DLD1 (cell line): ENCODE measurements at regions not wholly inside any gene's neighbourhood (a gene's known extent, or its start where the extent isn't known, plus 50 kb on each side); places are given as distances from the start of the nearest gene placed in this dataset.

Experiments
- in situ Hi-C: cut with HindIII; loops from 2 replicates; pipeline ENCODE4 v1.10.0; 2017; ENCODE audit warnings: low sequenced_read_pairs

DNA sequence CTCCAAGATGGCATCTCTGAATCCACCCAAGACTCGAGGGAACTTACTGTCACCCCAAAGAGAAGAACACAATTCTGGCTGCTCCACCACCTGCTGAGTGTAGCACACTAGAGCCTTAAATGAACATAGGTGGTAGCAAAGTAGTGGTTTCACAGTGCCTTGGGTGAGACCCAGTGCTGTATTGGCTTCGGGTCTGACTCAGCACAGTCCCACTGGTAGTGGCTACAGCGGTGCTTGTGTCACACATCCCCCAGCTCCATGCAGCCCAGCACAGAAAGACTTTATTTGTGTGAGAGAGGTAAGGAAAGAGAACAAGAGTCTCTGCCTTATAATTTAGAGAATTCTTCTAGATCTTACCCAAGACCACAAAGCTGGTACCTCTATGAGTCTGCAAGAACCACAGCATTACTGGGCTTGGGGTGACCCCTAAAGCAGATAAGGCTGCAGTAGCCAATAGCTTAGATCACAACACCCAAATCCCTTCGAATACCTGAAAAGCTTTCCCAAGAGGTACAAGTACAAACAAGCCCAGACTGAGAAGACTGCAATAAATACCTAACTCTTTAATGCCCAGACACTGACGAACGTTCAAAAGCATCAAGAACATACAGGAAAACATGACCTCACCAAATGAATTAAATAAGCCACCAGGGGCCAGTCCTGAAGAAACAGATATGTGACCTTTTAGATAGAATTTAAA is 83.3 kb upstream of the SLC38A4 start:
- in situ Hi-C loops: no loop called here

DNA sequence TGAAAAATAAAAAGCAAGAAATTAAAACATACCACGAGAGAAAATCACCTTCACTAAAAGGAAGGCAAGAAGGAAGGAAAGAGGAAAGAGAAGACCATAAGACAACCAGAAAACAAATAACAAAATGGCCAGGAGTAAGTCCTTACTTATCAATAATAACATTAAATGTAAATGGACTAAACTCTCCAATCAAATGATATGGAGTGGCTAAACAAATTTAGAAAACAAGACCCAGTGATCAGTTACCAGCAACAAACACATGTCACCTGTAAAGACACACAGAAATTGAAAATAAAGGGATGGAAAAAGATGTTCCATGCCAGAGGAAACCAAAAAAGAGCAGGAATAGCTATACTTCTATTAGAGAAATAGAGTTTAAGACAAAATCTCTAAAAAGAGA is 85.0 kb upstream of the SLC38A4 start:
- in situ Hi-C loops: no loop called here

DNA sequence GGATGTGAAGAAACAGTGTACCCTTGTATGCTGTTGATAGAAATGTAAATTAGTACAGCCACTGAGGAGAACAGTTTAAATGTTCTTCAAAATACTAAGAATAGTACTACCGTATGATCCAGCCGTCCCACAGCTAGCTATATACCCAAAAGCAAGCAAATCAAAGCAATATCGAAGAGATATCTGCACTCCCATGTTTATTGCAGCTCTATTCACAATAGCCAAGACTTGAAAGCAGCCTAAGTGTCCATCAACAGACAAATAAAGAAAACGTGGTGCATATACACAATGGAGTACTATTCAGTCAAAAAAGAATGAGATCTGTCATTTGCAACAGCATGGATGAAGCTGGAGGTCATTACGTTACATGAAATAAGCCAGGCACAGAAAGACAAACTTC is 88.5 kb upstream of the SLC38A4 start:
- in situ Hi-C loops: no loop called here

DNA sequence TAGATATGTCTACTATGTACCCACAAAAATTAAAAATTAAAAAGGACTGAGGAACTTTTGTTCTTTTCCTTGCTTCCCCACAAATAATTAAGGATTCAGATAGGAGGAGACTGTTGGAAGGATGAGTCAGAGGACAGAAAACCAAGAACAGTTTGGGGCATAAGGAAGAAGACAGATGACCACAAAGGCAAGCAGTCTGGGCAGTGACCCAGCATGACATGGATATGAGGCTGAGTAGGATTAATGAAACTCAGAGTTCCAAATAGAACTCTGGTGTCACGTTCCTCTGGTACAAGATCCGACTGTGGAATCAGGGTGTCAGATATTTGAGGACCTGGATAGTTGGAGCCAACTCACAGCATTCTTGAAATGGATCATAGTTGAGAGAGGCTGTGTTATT is 89.3 kb upstream of the SLC38A4 start:
- in situ Hi-C loops: no loop called here

DNA sequence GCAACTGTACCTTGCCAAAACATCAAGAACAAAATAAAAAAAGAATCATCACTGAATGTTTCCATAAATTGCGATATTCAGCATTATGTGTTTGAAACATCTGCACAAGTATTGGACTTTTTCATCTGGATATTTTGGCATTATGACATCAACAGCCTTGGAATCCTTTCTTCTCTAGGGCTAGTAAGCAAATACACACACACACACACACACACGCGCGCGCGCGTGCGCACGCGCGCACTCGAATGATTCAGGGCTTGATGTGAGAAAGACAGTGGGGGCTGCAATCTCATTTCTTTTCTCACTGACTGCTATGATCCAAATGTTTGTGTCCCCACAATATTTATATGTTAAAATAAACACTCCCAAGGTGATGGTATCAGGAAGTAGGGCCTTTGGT is 90.0 kb upstream of the SLC38A4 start:
- in situ Hi-C loops: no loop called here

DNA sequence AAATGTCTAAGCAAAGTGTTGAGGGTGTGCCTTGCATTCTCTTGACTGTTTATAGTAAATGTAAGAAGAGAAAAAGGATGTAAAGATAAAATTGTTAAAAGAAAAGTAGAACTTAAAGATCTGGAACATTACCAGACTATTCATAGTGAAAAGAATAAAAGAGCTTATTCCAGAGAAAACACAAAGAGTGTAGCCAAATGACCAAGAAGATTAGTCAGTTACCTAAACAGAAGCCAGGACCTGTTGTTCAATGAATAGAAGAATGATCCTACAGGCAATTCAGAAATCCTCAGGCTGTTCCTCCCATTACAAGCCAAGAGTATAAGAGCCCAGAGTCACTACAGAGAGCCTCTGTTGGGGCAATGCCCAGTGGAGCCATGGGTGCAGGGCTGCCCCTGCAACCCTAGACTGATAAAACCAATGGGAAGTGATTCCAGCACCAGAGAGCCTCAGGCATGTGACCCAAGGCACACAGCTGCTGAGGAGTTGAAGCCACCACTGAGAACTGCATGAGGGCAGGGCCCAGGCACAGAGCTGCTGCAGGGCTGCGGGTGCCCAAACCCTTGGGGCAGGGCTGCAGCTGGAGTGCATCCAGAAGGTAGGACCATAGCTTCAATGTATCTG is 91.1 kb upstream of the SLC38A4 start:
- in situ Hi-C loops: no loop called here

DNA sequence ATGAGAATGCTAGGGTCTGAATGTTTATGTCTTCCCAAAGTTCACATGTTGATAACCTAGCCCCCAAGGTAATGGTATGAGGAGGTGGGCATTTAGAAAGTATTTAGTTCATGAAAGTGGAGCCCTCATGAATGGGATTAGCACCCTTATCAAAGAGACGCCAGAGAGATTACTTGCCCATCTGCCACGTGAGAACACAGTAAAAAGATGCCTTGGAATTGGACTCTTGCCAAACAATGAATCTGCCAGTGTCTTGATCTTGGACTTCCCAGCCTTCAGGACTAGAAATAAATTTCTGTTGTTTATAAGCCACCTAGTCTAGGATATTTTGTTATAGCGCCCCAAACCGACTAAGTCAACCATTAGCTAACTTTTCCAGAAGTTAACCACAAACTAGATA is 92.0 kb upstream of the SLC38A4 start:
- in situ Hi-C loops: no loop called here

DNA sequence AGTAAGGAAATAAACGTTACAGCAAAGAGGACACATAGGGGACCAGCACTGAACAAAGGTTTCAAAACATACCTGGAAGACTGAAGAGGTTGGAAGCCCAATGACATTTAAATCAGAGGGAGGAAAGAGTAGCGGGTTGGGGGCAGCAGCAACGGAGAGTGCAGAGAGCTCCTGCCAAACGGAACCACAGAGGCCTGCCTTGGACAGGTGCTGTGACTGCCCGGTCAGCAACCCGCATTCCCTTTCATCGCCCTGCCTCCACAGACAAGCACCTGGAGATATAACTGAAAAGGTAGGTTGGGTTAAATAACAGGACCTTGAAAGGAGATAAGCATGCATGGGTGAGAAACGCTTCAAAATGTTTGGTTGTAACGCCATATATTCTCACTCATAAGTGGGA is 92.8 kb upstream of the SLC38A4 start:
- in situ Hi-C loops: no loop called here

DNA sequence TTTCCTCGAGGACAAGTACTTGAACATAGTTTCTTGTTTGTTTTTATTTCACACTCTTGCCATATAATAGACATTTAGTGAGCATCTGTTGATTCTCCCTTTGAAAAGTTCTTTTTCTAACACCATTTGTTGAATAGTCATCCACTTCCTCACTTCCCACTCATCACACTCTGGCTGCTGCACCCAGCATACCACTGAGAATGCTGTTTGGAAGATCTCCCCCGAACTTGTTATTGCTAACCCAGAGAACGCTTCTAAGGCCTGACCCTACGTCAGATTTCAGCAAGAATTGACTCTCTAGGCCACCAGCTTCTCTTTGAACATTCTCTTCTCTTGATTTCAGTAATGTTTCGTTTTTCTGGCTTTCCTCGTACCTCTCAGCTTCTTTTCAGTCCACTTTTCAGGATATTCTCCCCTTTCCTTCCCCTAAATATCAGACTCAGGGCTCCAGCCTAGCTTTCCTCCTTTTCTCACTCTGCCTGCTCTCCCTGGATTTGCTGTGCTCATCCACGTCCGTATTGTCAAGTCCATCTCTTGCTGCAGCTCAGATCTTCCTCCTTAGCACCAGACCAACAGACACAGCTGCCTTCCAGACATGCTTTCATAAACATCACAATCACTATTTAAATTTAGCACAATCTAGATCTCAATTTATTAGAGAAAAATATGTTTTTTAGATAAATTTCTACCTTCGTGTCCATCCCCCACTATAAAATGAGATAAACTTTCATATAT is 94.0 kb upstream of the SLC38A4 start:
- in situ Hi-C loops: no loop called here

DNA sequence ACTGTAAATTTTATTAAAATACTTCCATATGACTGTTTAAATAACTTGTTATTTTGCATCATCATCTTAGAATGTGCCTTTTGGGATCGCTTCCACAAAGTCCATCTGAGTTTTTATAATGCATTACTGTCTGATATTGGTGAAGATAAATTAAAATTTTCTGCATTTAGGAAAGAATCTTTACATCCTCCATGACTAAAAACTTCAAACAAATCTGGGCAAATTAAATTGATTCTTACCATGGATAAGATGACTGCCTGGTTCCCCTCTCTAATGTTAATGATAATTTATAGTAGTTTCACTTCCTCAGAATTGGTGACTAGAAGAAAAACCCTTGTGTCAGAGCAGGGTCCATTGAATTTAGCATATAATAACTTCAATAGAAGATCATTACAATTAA is 94.7 kb upstream of the SLC38A4 start:
- in situ Hi-C loops: no loop called here

DNA sequence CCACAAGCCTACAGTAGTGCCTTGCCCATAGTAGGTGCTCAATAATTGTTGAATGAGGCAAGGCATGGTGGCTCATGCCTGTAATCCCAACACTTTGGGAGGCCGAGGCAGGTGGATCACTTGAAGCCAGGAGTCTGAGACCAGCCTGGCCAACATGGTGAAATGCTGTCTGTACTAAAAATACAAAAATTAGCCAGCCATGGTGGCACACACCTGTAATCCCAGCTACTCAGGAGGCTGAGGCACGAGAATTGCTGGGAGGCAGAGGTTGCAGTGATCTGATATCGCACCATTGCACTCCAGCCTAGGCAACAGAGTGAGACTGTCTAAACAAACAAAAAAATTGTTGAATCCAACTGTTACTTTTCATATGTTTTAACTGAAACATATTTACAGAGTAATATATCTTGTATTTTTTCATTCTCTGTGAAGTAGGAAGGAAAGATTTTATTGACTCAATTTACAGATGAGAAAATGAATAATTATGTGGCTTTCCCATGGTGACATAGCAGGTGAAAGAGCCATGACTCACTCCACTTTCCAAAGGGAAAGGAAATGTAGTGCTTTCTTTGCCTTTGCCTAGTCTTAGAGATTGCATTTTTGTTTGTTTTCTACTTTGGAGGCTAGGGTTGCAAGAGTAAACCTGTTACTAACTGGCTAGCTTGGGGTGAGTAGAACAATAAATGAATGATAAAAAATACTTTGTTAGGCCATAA is 95.4 kb upstream of the SLC38A4 start:
- in situ Hi-C loops: no loop called here

DNA sequence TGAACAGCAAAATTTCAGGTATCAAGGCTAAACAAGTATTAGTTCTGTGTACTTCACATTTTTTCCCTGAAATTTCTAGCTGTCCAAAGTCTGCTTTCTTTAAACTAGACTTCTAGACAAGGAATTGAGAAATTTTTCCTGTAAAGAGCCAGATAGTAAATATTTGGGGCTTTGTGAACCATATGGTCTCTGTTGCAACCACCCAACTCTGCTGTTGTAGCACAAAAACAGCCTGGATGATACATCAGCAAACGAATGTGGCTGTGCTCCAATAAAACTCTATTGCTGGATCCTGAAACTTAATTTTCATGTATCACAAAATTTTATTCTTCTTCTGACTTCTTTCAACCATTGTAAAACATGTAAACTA is 96.0 kb upstream of the SLC38A4 start:
- in situ Hi-C loops: no loop called here

DNA sequence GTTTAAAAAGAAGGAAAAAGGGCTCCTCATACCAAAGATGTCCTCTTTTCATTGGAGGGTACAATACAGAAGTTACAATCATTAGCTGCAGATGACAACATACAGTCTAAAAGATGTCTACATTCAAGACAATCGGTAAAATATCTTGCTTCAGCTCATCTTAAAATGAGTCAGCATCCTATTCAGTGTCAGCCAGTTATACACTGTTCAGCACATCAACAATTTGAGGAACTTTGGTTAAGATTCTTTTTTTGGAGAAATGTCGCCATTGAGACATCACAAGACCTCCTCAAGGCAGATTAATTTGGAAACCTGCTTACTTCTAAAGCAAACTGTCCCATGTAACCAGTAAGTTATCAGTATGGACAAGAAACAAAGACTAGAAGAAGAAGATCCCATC is 100.7 kb upstream of the SLC38A4 start:
- in situ Hi-C loops: no loop called here

DNA sequence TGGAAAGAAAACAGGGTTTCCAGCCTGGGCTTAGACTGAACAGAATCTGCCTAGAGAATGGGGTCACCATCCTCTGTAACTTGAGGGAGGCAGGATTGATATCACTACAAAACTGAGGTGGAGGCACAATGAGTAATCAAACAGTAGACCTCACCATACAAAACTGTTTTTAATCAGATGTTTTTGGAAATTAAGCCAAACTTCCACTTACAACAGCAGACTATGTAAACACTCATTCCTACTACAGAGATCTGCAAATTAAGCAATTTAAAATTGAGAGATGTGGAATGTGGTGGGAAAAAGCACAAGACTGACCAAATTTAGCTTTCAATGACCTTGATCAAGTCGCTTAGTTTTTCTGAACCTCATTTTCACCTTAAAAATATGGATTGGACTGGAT is 104.3 kb upstream of the SLC38A4 start:
- in situ Hi-C loops: no loop called here

DNA sequence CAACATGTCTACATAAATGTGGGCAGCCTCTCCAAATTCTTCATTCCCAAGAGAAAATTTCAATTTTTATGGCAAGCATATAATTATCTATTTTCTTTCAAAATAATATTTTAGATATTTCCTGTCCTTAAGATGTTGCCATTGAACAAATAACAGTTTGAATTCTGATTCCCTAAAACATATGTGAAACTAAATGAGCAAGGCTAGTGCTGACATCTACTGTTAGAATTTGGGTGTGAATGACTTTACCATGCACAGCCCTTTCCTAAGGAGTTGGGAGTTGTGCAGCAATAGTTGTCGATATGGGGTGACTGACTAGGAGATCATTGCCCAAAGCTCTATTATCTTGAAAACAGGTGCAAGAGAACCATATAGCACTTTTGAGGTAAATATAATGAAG is 108.2 kb upstream of the SLC38A4 start:
- in situ Hi-C loops: no loop called here

DNA sequence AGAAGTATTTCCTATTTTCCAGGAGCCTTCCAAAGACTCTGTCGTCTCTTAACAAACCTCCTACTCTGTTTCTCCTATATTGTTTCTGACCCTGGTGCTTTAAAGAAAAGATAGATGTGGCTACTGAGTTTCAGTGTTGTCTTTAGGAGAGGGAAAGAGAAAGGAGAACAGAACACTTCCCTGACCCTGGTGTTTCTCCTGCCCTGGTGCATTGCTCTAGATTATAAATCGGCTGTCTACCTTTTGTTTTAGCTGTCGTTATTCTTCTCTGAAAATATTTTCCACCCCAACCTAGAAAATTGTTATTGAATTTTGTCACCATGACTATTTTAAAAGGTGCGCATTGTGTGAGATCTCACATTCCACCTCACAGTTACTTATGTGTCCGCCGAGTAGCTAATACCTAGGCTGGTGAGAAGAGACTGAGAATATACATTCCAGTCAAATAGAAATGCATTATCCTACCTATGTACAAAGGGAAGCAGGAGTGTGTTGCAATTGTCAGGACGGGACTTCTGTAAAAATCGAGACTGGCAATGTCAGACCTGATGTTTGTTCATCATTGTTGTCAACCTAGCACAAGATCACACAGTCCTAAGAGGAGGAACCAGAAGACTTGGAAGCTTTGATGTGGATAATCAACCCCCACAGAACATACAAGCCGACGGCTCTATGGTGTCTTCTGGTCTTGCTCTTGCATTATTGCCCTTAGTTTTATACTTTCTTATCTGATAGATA is 108.7 kb upstream of the SLC38A4 start:
- in situ Hi-C loops: no loop called here

DNA sequence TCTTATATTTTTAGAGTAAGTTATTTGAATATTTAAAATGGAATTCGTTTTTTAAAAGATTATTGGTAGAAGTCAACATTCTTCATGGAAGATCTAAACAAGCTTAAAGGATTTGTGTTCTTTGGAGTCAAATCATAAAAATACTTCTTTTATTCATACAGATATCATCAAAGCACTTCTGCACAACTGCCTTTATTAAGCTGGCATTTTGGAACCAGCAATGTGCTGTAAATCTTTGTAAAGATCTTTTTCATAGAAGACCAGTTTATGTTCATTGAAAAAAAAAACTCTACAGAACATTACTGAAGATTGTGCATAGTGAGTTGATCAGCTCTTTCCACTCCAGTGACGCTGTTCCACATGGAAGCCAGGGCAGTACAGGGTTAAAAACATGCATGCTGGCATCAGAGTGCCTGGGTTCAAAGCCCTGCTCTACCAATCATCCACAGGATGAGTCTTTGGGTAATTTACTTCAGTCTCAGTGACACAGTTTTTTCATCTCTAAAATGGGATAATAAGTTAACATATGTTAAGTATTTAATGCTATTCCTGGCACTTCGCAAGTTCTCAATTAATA is 109.6 kb upstream of the SLC38A4 start:
- in situ Hi-C loops: no loop called here

DNA sequence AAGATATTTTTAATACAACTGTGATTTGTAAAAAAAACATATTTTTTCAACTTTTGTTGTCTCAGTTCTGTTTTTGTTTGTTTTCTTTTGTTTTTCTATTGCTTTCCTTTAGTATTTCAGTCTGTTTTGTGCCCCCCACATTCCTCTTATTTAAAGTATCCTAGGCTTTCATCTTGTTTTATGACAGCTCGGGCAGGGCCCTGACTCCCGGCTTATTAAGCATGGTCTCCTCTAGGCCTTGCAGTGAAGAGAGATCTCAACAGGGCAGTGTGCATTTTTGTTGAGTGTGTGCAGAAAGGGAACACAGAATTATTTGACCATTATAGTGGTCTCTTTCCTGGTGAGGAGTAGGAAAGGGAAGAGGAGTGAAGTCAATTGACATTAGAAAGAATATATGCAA is 110.2 kb upstream of the SLC38A4 start:
- in situ Hi-C loops: no loop called here

DNA sequence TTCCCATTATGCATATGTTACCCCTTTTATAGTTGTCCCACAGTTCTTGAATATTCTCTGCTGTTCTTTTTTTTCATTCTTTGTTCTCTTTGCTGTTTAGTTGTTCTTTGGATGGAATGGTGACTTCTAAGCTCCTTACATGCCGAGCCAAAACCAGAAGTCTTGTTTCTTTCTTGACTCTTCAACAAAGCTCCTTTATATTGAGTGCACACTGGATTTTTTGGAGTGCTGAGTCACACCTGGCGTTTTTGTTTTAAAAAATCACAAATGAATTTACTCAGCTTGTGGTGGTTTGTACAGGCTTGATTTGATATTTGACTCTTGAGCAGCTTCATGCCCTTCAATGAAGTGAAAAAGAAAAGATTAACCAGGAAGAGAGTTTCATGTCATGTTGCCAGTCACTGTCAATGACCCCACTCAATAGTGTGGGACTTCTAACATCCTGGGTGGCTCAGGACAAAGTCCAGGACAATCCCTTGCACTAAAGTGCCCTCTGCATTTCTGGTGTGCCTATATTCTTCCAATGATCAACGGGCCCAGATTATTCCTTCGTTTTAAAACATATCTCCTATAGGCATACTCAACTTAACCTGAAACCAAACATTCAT is 112.4 kb upstream of the SLC38A4 start:
- in situ Hi-C loops: no loop called here

DNA sequence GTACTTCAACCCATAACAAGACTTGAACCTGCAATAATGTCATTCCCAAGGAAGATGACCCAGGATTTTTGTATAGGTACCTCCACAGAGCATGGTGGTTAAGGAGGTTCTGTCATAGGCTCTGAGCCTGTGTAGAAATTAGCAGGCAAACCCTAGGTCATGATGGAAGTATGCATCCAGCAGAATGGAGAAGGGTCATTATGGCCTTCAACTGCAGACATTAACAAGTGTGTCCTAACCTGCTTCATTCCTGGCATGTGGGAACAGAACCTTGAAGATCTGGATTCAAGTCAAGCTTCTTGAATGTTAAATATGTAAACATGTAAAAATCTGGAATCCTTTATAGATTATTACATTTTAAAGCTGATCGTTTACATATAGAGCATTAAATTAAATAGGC is 116.2 kb upstream of the SLC38A4 start:
- in situ Hi-C loops: no loop called here
